ENCODE measurements at regions not wholly inside any gene's neighbourhood (a gene's known extent, or its start where the extent isn't known, plus 50 kb on each side); places are given as distances from the start of the nearest gene placed in this dataset.
"Not testable (repeated sequence)": the region's sequence is repeated elsewhere in the genome, so short reads cannot be mapped to it uniquely, and the experiment has no call there.

DNA sequence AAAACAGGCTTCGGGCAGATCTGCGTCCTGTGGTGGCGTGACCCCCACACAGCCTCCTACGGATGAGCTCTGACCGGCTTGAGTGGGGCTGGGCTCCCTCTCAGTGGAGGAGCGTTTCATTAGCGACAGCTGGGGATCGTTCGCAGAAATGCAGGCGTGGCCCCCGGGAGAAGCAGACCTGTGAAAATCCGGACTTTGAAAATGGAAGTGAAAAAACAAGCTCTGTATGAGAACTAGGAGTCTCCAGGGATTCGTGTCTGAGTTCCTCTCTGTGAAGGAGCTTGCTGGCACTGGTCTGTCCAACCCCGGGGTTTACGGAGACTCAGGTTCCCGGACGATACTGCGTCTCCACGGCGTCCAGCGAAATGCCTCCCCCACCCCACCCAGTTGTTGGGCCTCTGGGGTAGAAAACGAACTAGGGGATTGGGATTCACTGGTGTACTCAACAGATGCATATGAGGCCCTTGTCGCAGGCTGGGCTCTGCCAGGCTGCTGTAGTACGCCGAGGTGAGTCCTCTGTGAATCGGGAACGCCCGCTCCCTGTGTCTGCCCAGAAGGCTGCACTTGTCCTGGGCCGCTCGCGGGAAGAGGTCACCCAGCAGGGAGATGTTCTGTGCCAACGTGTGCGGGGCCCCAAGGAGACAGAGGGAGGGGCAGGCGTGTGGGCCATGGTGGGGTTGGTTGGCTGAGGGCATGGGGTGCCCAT, 119.7 kb upstream of the ZNF469 start:
- H3K23me2 ChIP-seq (ENCODE audit: low read depth, low read length); H2BK5ac ChIP-seq (ENCODE audit: low read depth, low read length); H3K36me3 ChIP-seq (ENCODE audit: control insufficient read depth in 2 of 4, insufficient read depth in 4 of 4, low read length in 3 of 4); H3K27ac ChIP-seq (ENCODE audit: low read depth, low read length); H3K56ac ChIP-seq (replicated peaks; ENCODE audit: insufficient read length, low read depth, low read length); H2AFZ ChIP-seq (ENCODE audit: low read length); H2BK15ac ChIP-seq (ENCODE audit: low read length); H3K23ac ChIP-seq (ENCODE audit: insufficient read length); POLR2A ChIA-PET (ENCODE audit: partially characterized antibody); H3K9me3 ChIP-seq (ENCODE audit: insufficient read depth in 2 of 2, low read depth in 1 of 2, low read length in 1 of 2); H3K27me3 ChIP-seq (replicated peaks in 1 of 4; ENCODE audit: control insufficient read depth in 3 of 4, extremely low read depth in 1 of 4, insufficient read depth in 3 of 4, low read length in 3 of 4); H4K5ac ChIP-seq (ENCODE audit: insufficient read length, low read depth, low read length); H4K91ac ChIP-seq (replicated peaks; ENCODE audit: insufficient read length, low read length); H3K4ac ChIP-seq (replicated peaks; ENCODE audit: insufficient read length, low read depth, low read length); FAIRE-seq; H2BK20ac ChIP-seq (ENCODE audit: low read length); H4K20me1 ChIP-seq (replicated peaks in 1 of 2; ENCODE audit: control insufficient read depth in 1 of 2, insufficient read depth in 2 of 2, low read length in 2 of 2); DNase-seq (ENCODE audit: low read depth in 1 of 2, low spot score in 2 of 2); H3K14ac ChIP-seq (ENCODE audit: insufficient read length); H2BK12ac ChIP-seq (ENCODE audit: low read depth, low read length); H3K18ac ChIP-seq (ENCODE audit: extremely low read depth, low read length); H3K9ac ChIP-seq (replicated peaks in 1 of 4; ENCODE audit: extremely low read depth in 1 of 4, low read depth in 3 of 4, low read length in 3 of 4); H2BK120ac ChIP-seq (replicated peaks; ENCODE audit: low read depth, low read length); H3K79me2 ChIP-seq (ENCODE audit: control insufficient read depth in 1 of 2, insufficient read depth in 2 of 2, low read length in 2 of 2); H3K4me2 ChIP-seq (ENCODE audit: insufficient read depth in 1 of 2, low read depth in 2 of 2, low read length in 2 of 2); H3K4me3 ChIP-seq (ENCODE audit: extremely low read depth in 1 of 4, insufficient read depth in 2 of 4, low read depth in 3 of 4, low read length in 4 of 4); H3K79me1 ChIP-seq (ENCODE audit: low read depth, low read length); H2AK5ac ChIP-seq (ENCODE audit: low read depth, low read length): not testable (repeated sequence)
- CTCF ChIA-PET (ENCODE audit: partially characterized antibody): interaction anchor here (0.6 to 1.0 kb wide), 2 partner anchors 24 to 86 kb away, joined by 3 read pairs; no protein-coding TSS in a partner anchor
- WGBS, 2 experiments (ENCODE audit: extremely low coverage in 1 of 2, insufficient coverage in 1 of 2, insufficient read length in 1 of 2, insufficient replicate concordance in 2 of 2, low coverage in 1 of 2, low lambda C conversion rate in 2 of 2, missing lambda C conversion rate in 1 of 2): 83% methylated on average over 28 of the region's 34 CpGs; no CpG with 5 or more reads in 1 of the 2 experiments
- H4K8ac ChIP-seq (ENCODE audit: extremely low read depth, insufficient read depth, low read length): peak overlapping the region; percentile 28; the same call in 1 of the 2 replicates
- peaks cover 0 to 24% (median 11%) of the 10 kb centered on the region in 4 experiments; a peak in 6 of 7 replicates for H3K4me1 ChIP-seq (replicated peaks in 1 of 4; ENCODE audit: control insufficient read depth in 3 of 4, insufficient read depth in 4 of 4, low read length in 3 of 4)

Data from H1 (cell line).